ENCODE measurements at regions not wholly inside any gene's neighbourhood (a gene's known extent, or its start where the extent isn't known, plus 50 kb on each side); places are given as distances from the start of the nearest gene placed in this dataset.
"Not testable (repeated sequence)": the region's sequence is repeated elsewhere in the genome, so short reads cannot be mapped to it uniquely, and the experiment has no call there.

DNA sequence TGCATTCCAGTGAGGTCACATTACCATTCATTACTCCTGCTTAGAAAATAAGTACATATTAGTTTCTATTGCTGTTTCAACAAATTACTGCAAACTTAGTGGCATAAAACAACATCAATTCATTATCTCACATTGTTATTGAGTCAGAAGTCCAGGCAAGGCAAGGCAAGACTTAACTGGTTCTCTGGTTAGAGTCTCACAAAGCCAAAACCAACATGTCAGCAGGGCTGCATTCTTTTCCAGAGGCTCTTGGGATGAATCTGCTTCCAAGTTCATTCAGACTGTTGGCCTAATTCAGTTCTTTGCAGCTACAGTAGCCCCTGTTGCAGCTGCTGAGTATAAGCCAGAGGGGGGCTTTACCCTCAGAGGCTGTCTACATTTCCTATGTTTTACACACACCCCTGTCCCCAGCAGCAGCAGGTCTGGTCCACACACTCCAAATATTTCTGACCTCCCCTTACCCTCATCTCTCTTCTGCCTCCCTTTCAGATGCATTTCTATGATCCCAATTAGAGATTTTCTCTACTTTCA, 892.1 kb upstream of the EPHA5 start:
- H3K27ac ChIP-seq (ENCODE audit: low read depth, low read length) = no peak overlapping the region
- no peak overlapping the region for H3K4me3 ChIP-seq (ENCODE audit: low read depth, low read length)
- H3K4me1 ChIP-seq (ENCODE audit: control insufficient read depth, insufficient read depth, low read length) = no peaks in the 10 kb centered on the region

DNA sequence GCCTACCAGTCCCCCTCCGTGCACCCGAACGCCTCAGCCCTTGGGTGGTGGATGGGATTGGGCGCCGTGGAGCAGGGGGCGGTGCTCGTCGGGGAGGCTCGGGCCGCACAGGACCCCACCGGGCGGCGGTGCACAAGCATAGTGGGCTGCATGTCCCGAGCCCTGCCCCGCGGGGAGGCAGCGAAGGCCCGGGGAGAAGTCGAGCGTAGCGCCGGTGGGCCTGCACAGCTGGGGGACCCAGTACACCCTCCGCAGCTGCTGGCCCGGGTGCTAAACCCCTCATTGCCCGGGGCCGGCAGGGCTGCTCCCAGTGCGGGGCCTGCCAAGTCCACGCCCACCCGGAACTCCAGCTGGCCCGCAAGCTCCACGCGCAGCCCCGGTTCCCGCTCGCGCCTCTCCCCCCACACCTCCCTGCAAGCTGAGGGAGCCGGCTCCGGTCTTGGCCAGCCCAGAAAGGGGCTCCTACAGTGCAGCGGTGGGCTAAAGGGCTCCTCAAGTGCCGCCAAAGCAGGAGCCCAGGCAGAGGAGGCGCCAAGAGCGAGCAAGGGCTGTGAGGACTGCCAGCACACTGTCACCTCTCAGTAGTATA, 891.3 kb upstream of the EPHA5 start:
- not testable (repeated sequence) for H3K36me3 ChIP-seq (ENCODE audit: control insufficient read depth, insufficient read depth, low read length); H3K9ac ChIP-seq (ENCODE audit: low read depth, low read length); H3K4me3 ChIP-seq (ENCODE audit: low read depth, low read length); H3K9me3 ChIP-seq (ENCODE audit: control insufficient read depth, insufficient read depth, low read length); H3K27ac ChIP-seq (ENCODE audit: low read depth, low read length); H3K4me1 ChIP-seq (ENCODE audit: control insufficient read depth, insufficient read depth, low read length); H3K27me3 ChIP-seq (ENCODE audit: control insufficient read depth, insufficient read depth, low read length)

More for the DNA sequence above, 892.1 kb upstream of the EPHA5 start:
- H3K9me3 ChIP-seq (ENCODE audit: control insufficient read depth, insufficient read depth, low read length) = no peaks in the 10 kb centered on the region
- H3K27me3 ChIP-seq (ENCODE audit: control insufficient read depth, insufficient read depth, low read length) = no peaks in the 10 kb centered on the region
- H3K9ac ChIP-seq (ENCODE audit: low read depth, low read length) = no peak overlapping the region
- H3K36me3 ChIP-seq (ENCODE audit: control insufficient read depth, insufficient read depth, low read length) = no peaks in the 10 kb centered on the region

DNA sequence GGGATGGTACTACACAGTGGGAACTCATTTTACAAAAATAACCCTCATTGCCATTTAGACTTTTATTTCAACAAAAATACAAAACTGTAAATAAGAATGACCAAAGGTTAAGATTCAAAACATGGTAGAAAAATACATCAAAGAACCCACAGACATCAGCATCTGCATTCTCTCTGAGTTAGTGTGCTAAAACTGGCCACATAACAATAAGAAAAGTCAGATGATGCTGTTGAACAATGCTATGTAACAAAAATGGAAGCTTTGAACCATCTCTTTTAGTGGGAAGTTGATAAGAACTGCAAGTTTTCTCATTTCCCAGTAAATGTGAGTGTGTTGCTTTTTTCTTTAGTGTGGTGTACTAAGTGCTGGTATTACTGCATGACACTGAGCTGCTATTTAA, 888.4 kb upstream of the EPHA5 start:
- Histone ChIP-seq H3K27ac (ENCODE audit: low read depth, low read length) (no peak overlapping the region), H3K27me3 (ENCODE audit: control insufficient read depth, insufficient read depth, low read length) (no peaks in the 10 kb centered on the region), H3K9me3 (ENCODE audit: control insufficient read depth, insufficient read depth, low read length) (no peaks in the 10 kb centered on the region), H3K4me3 (ENCODE audit: low read depth, low read length) (no peak overlapping the region), H3K4me1 (ENCODE audit: control insufficient read depth, insufficient read depth, low read length) (no peaks in the 10 kb centered on the region), H3K9ac (ENCODE audit: low read depth, low read length) (no peak overlapping the region), H3K36me3 (ENCODE audit: control insufficient read depth, insufficient read depth, low read length) (no peaks in the 10 kb centered on the region)

DNA sequence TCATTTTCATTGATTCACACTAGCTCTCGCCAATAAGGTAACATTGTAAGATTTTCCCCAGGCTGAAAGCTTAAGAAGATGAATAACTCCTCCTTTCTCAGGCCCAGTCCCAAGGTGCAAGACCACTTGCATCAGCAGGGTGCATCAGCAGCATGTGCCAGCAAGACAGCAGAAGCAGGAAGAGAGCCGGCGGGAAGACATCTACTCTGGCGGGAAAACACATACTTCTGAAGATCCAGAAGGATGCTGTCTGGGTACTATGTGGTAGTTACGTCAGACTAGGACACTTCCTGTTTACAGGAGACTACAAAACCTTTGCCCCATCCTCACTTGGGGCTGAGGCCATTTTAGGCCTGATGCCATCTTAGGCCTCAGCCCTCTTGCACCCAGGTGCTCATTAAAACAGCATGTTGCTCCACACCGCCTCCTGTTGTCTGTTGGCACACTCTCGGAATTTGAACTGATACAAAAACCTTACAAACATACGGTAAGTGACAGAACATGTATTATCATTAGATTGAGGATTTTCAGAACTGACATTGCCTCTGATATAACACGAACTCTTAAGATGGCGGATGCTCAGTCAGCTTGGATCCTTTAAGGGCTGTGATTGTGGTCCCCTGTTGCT, 886.5 kb upstream of the EPHA5 start:
- Histone ChIP-seq H3K9me3 (ENCODE audit: control insufficient read depth, insufficient read depth, low read length) (no peaks in the 10 kb centered on the region), H3K27me3 (ENCODE audit: control insufficient read depth, insufficient read depth, low read length) (no peaks in the 10 kb centered on the region), H3K4me3 (ENCODE audit: low read depth, low read length) (no peak overlapping the region), H3K9ac (ENCODE audit: low read depth, low read length) (no peak overlapping the region), H3K4me1 (ENCODE audit: control insufficient read depth, insufficient read depth, low read length) (no peaks in the 10 kb centered on the region), H3K27ac (ENCODE audit: low read depth, low read length) (no peak overlapping the region), H3K36me3 (ENCODE audit: control insufficient read depth, insufficient read depth, low read length) (no peaks in the 10 kb centered on the region)

DNA sequence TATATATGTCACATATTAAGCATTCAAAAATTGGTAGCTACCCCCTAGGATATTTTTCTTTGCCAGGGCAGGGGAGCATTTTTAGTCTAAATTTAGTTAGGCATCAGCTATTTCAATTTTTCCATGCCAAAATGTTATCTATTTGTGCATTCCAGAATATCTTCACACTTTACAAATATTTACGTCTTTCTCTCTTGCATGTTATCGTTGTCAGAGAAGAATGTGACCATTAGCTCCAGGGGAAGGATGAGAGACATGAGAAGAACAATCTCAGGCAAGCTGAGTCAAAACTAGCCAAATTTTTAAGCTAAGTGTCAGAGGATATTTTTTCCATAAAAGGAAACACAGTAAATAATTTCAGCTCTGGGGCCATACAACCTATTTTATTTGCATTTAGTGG, 885.0 kb upstream of the EPHA5 start:
- no peaks in the 10 kb centered on the region for H3K27me3 ChIP-seq (ENCODE audit: control insufficient read depth, insufficient read depth, low read length)
- no peaks in the 10 kb centered on the region for H3K4me1 ChIP-seq (ENCODE audit: control insufficient read depth, insufficient read depth, low read length)
- no peak overlapping the region for H3K9ac ChIP-seq (ENCODE audit: low read depth, low read length)
- no peaks in the 10 kb centered on the region for H3K9me3 ChIP-seq (ENCODE audit: control insufficient read depth, insufficient read depth, low read length)
- no peaks in the 10 kb centered on the region for H3K36me3 ChIP-seq (ENCODE audit: control insufficient read depth, insufficient read depth, low read length)
- no peak overlapping the region for H3K4me3 ChIP-seq (ENCODE audit: low read depth, low read length)
- no peak overlapping the region for H3K27ac ChIP-seq (ENCODE audit: low read depth, low read length)

DNA sequence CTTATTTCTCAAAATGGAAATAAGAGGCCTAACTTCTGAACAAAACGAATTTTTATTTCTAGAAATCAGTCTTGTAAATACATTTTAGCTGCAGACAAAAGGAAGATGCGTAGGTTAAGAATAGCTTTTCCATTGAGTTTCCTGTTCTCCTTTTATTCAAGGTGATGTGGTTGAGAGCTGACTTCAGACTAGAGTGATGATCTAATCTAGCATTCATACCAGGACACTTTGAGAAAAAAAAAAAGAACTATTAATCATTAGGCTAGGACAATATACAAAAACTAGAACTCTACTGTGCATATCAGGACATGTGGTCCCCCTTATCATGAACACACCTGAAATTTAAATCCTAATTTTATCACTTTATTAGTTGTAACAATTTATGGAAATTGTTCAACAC, 884.5 kb upstream of the EPHA5 start:
- Histone ChIP-seq H3K36me3 (ENCODE audit: control insufficient read depth, insufficient read depth, low read length) (no peaks in the 10 kb centered on the region), H3K9ac (ENCODE audit: low read depth, low read length) (no peak overlapping the region), H3K4me1 (ENCODE audit: control insufficient read depth, insufficient read depth, low read length) (no peaks in the 10 kb centered on the region), H3K4me3 (ENCODE audit: low read depth, low read length) (no peak overlapping the region), H3K27me3 (ENCODE audit: control insufficient read depth, insufficient read depth, low read length) (no peaks in the 10 kb centered on the region), H3K27ac (ENCODE audit: low read depth, low read length) (no peak overlapping the region), H3K9me3 (ENCODE audit: control insufficient read depth, insufficient read depth, low read length) (no peaks in the 10 kb centered on the region)

DNA sequence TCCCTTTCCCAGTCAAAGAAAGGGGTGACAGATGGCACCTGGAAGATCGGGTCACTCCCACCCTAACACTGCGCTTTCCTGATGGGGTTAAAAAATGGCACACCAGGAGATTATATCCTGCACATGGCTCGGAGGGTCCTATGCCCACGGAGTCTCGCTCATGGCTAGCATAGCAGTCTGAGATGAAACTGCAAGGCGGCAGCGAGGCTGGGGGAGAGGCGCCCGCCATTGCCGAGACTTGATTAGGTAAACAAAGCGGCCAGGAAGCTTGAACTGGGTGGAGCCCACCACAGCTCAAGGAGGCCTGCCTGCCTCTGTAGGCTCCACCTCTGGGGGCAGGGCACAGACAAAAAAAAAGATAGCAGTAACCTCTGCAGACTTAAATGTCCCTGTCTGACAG, 875.0 kb upstream of the EPHA5 start:
- H3K9ac ChIP-seq (ENCODE audit: low read depth, low read length); H3K27me3 ChIP-seq (ENCODE audit: control insufficient read depth, insufficient read depth, low read length); H3K9me3 ChIP-seq (ENCODE audit: control insufficient read depth, insufficient read depth, low read length): not testable (repeated sequence)

DNA sequence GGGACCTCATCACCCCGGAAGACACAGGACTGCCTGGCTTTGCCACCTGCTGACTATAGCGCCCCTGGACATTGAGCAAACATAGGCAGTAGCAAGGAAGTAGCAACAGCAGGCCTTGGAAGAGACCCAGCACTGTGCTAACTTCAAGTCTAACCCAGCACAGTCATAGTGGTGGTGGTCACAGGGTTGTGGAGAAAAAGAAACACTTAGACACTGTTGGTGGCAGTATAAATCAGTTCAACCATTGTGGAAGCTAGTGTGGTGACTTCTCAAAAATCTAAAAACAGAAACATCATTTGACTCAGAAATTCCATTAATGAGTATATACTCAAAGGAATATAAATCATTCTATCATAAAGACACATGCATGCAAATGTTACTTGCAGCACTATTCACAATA, 874.0 kb upstream of the EPHA5 start:
- Histone ChIP-seq H3K9ac (ENCODE audit: low read depth, low read length) (no peak overlapping the region), H3K4me3 (ENCODE audit: low read depth, low read length) (no peak overlapping the region), H3K4me1 (ENCODE audit: control insufficient read depth, insufficient read depth, low read length) (no peaks in the 10 kb centered on the region), H3K27me3 (ENCODE audit: control insufficient read depth, insufficient read depth, low read length) (no peaks in the 10 kb centered on the region), H3K36me3 (ENCODE audit: control insufficient read depth, insufficient read depth, low read length) (no peaks in the 10 kb centered on the region), H3K9me3 (ENCODE audit: control insufficient read depth, insufficient read depth, low read length) (no peaks in the 10 kb centered on the region), H3K27ac (ENCODE audit: low read depth, low read length) (no peak overlapping the region)

More for the DNA sequence above, 875.0 kb upstream of the EPHA5 start:
- not testable (repeated sequence) for H3K4me1 ChIP-seq (ENCODE audit: control insufficient read depth, insufficient read depth, low read length); H3K4me3 ChIP-seq (ENCODE audit: low read depth, low read length); H3K36me3 ChIP-seq (ENCODE audit: control insufficient read depth, insufficient read depth, low read length); H3K27ac ChIP-seq (ENCODE audit: low read depth, low read length)

DNA sequence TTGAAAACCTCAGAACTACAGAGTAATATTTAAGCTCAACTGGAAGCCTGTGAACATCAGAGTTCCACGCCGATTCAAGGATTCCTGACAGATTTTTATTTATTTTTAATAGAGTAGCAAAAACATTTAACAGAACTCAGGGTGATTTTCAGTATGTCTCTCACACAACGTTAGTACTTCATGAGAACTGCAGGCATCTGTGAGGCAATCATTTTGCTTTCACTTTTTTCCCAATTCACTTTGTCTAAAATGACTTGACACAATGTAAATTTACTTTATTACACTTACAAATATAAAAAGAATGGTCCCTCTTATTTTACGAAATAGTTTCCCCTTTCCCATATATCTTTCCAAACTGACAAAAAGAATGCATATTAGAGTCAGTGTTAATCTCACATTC, 869.5 kb upstream of the EPHA5 start:
- no peak overlapping the region for H3K9ac ChIP-seq (ENCODE audit: low read depth, low read length)
- H3K36me3 ChIP-seq (ENCODE audit: control insufficient read depth, insufficient read depth, low read length) = no peaks in the 10 kb centered on the region
- no peak overlapping the region for H3K27ac ChIP-seq (ENCODE audit: low read depth, low read length)

DNA sequence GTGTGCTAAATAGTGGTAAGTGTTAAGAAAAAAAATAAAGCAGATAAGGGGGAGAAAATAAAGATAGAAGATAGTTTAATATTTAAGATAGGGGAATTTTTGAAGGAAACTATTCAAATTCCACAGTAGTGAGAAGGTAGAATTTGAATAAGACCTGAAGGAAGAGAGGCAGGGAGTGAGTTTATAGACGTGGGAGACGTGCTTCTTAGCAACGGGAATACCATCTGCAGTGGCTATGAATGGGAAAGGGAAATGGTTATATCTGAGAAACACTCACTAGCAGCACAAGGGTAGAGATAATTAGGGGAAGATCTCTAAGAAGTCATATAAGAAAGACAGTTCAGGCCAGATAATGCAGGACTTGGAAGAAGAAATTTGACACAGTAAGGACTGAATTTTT, 854.5 kb upstream of the EPHA5 start:
- no peaks in the 10 kb centered on the region for H3K9me3 ChIP-seq (ENCODE audit: control insufficient read depth, insufficient read depth, low read length)
- H3K27me3 ChIP-seq (ENCODE audit: control insufficient read depth, insufficient read depth, low read length) = no peaks in the 10 kb centered on the region
- no peak overlapping the region for H3K9ac ChIP-seq (ENCODE audit: low read depth, low read length)

More for the DNA sequence above, 869.5 kb upstream of the EPHA5 start:
- H3K9me3 ChIP-seq (ENCODE audit: control insufficient read depth, insufficient read depth, low read length) = no peaks in the 10 kb centered on the region
- H3K4me1 ChIP-seq (ENCODE audit: control insufficient read depth, insufficient read depth, low read length) = no peaks in the 10 kb centered on the region
- H3K4me3 ChIP-seq (ENCODE audit: low read depth, low read length) = no peak overlapping the region
- no peaks in the 10 kb centered on the region for H3K27me3 ChIP-seq (ENCODE audit: control insufficient read depth, insufficient read depth, low read length)

DNA sequence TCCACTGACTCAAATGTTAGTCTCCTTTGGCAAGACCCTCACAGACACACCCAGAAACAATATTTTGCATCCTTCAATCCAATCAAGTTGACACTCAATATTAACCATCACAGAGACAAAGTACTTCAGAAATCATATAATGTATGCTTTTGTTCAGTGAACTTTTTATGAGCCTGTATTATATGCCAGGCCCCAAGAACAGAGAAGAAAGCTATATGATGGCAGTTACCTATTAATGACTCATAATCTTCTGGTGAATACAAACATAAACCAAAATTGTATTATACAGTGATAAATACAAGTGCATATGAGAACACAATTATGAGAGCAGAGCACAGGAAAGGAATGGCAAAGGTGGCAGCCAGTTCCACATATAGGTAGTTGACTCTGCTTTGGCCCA, 852.0 kb upstream of the EPHA5 start:
- no peak overlapping the region for H3K9ac ChIP-seq (ENCODE audit: low read depth, low read length)
- H3K4me3 ChIP-seq (ENCODE audit: low read depth, low read length) = no peak overlapping the region
- no peaks in the 10 kb centered on the region for H3K36me3 ChIP-seq (ENCODE audit: control insufficient read depth, insufficient read depth, low read length)
- no peak overlapping the region for H3K27ac ChIP-seq (ENCODE audit: low read depth, low read length)
- no peaks in the 10 kb centered on the region for H3K27me3 ChIP-seq (ENCODE audit: control insufficient read depth, insufficient read depth, low read length)
- no peaks in the 10 kb centered on the region for H3K4me1 ChIP-seq (ENCODE audit: control insufficient read depth, insufficient read depth, low read length)
- H3K9me3 ChIP-seq (ENCODE audit: control insufficient read depth, insufficient read depth, low read length) = no peaks in the 10 kb centered on the region

More for the DNA sequence above, 854.5 kb upstream of the EPHA5 start:
- Histone ChIP-seq H3K4me3 (ENCODE audit: low read depth, low read length) (no peak overlapping the region), H3K4me1 (ENCODE audit: control insufficient read depth, insufficient read depth, low read length) (no peaks in the 10 kb centered on the region), H3K36me3 (ENCODE audit: control insufficient read depth, insufficient read depth, low read length) (no peaks in the 10 kb centered on the region), H3K27ac (ENCODE audit: low read depth, low read length) (no peak overlapping the region)

Measured in HUES48 (cell line).